Left lung (tissue), 4 donors: ENCODE measurements at regions not wholly inside any gene's neighbourhood (a gene's known extent, or its start where the extent isn't known, plus 50 kb on each side); places are given as distances from the start of the nearest gene placed in this dataset.

ENCODE experiments used
- ATAC-seq: fragments of 200-7000 bp; cut with Tn5 transposase; one replicate; pipeline ENCODE4 v1.9.1; 2020; ENCODE audit warnings: moderate library complexity
- DNase-seq, 4 donors: peaks; one replicate each; pipeline ENCODE4 v3.0.0-alpha.2; 2013 to 2020
- H3K27ac ChIP-seq, 2 donors: fragments of 200-600 bp; sonication (generic) in 1 of 2; one replicate each; pipeline versions ENCODE4 v1.5.0 to v1.8.0; 2020 to 2021
- H3K27me3 ChIP-seq, 2 donors: fragments of 200-600 bp; sonication (generic) in 1 of 2; one replicate each; pipeline versions ENCODE4 v1.5.0 to v1.8.0; 2020 to 2021
- H3K36me3 ChIP-seq, 2 donors: fragments of 200-600 bp; sonication (generic) in 1 of 2; one replicate each; pipeline versions ENCODE4 v1.5.0 to v1.8.0; 2020 to 2021
- H3K4me1 ChIP-seq, 2 donors: fragments of 200-600 bp; one replicate each; pipeline ENCODE4 v1.8.0; 2021
- H3K4me3 ChIP-seq, 2 donors: fragments of 200-600 bp; sonication (generic) in 1 of 2; one replicate each; pipeline versions ENCODE4 v1.5.0 to v1.8.0; 2020 to 2021; ENCODE audit warnings: mild to moderate bottlenecking in 1 of 2
- H3K9me3 ChIP-seq, 2 donors: fragments of 200-600 bp; sonication (generic) in 1 of 2; one replicate each; pipeline versions ENCODE4 v1.5.0 to v1.8.0; 2020 to 2021
- intact Hi-C, 2 donors: fragments of 100-400 bp; cut with DNase I; formaldehyde crosslinking; loops; one replicate each; pipeline versions ENCODE4 v1.11.2 to v1.14.2; 2022
- TF ChIP-seq, protein P1 (sequence below), 2 donors: fragments of 200-600 bp; sonication (generic) in 1 of 2; IDR thresholded peaks; one replicate each; pipeline versions ENCODE4 v1.5.0 to v1.8.0; 2021; ENCODE audit warnings: antibody characterized with exemption in 2 of 2
- donor health status: DM: no; HTN: yes; CAD: no.
- donor health status: DM: no; HTN: no; CAD: no.

GRCh38 chr4:94395562-94395961 lies 52.9 kb upstream of the HPGDS start:
- intact Hi-C loops, result no loop called here
- DNase-seq, result no peak
- Histone ChIP-seq H3K4me3 (no peak overlapping the region), H3K4me1 (no peaks in the 10 kb centered on the region), H3K9me3 (no peaks in the 10 kb centered on the region), H3K27me3 (no peaks in the 10 kb centered on the region), H3K36me3 (no peaks in the 10 kb centered on the region), H3K27ac (no peak overlapping the region)
- TF ChIP-seq, protein P1, sequence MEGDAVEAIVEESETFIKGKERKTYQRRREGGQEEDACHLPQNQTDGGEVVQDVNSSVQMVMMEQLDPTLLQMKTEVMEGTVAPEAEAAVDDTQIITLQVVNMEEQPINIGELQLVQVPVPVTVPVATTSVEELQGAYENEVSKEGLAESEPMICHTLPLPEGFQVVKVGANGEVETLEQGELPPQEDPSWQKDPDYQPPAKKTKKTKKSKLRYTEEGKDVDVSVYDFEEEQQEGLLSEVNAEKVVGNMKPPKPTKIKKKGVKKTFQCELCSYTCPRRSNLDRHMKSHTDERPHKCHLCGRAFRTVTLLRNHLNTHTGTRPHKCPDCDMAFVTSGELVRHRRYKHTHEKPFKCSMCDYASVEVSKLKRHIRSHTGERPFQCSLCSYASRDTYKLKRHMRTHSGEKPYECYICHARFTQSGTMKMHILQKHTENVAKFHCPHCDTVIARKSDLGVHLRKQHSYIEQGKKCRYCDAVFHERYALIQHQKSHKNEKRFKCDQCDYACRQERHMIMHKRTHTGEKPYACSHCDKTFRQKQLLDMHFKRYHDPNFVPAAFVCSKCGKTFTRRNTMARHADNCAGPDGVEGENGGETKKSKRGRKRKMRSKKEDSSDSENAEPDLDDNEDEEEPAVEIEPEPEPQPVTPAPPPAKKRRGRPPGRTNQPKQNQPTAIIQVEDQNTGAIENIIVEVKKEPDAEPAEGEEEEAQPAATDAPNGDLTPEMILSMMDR (IDR thresholded peaks at IDR 0.05), result no peak
- ATAC-seq, result no peak

DNA sequence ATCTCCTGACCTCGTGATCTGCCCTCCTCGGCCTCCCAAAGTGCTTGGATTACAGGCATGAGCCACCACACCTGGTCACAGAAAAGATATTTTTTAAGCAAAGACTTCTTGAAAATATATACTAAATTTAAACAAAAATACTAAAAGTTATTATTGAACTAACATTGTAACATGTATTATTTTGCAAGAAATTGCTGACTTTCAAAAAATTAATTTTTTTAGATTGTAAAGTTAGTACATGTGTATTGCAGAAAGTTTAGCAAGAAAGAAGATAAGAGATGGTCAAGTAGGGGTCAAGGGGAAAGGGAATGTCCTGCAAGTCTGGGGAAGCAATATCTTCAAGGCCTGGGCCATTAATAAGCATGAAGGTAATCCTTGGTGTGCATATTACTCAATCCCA lies 54.3 kb upstream of the HPGDS start:
- TF ChIP-seq, protein P1 (IDR thresholded peaks at IDR 0.05), result no peak
- ATAC-seq, result no peak
- Histone ChIP-seq H3K36me3 (no peaks in the 10 kb centered on the region), H3K4me1 (no peaks in the 10 kb centered on the region), H3K27me3 (no peaks in the 10 kb centered on the region), H3K27ac (no peak overlapping the region), H3K4me3 (no peak overlapping the region), H3K9me3 (no peaks in the 10 kb centered on the region)
- DNase-seq, result no peak
- intact Hi-C loops, result no loop called here

GRCh38 chr4:94397635-94398034 lies 54.1 kb upstream of the PDLIM5 start:
- peaks cover 0 to 3% of the 10 kb centered on the region in 2 donors for H3K9me3 ChIP-seq
- DNase-seq, result no peak
- intact Hi-C loops, result no loop called here
- no peak for ATAC-seq
- no peaks in the 10 kb centered on the region for H3K4me1 ChIP-seq
- TF ChIP-seq, protein P1 (IDR thresholded peaks at IDR 0.05), result no peak
- no peak overlapping the region for H3K4me3 ChIP-seq
- H3K27ac ChIP-seq, result no peak overlapping the region
- H3K36me3 ChIP-seq, result no peaks in the 10 kb centered on the region
- no peaks in the 10 kb centered on the region for H3K27me3 ChIP-seq

GRCh38 chr4:94399277-94399676 lies 52.5 kb upstream of the PDLIM5 start:
- Histone ChIP-seq H3K4me3 (no peak overlapping the region), H3K4me1 (no peaks in the 10 kb centered on the region), H3K9me3 (peaks cover 0 to 3% of the 10 kb centered on the region in 2 donors), H3K27me3 (no peaks in the 10 kb centered on the region), H3K36me3 (no peaks in the 10 kb centered on the region), H3K27ac (no peak overlapping the region)
- ATAC-seq (no peak), DNase-seq (no peak)
- intact Hi-C loops, result no loop called here
- TF ChIP-seq, protein P1 (IDR thresholded peaks at IDR 0.05), result no peak

DNA sequence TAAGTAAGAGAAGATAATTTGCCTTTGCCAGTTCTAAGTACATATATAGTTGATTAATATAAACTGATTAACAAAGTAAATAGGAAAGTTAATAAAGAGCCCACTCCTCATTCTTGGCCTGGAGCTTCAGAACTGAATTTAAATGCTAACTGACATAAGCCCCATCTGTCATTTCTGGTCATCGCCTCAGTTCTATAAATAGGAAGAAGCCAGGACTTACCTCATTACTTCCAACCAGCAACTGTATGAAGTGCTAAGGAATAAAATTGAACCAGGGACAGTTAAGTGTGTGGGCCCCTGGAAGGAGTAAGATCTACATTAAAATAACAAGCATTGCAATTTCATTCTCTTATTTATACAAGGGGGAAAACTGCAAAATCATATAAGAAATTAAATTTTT lies 52.0 kb upstream of the PDLIM5 start:
- Histone ChIP-seq H3K27ac (no peak overlapping the region), H3K27me3 (no peaks in the 10 kb centered on the region), H3K36me3 (no peaks in the 10 kb centered on the region), H3K4me1 (no peaks in the 10 kb centered on the region), H3K4me3 (no peak overlapping the region), H3K9me3 (peaks cover 0 to 3% of the 10 kb centered on the region in 2 donors)
- TF ChIP-seq, protein P1 (IDR thresholded peaks at IDR 0.05), result no peak
- intact Hi-C loops, result loop anchor here in 1 of 2 donors (10.0 kb wide), 1 partner anchor 95 kb away; no protein-coding TSS in a partner anchor
- ATAC-seq (no peak), DNase-seq (no peak)
